ENCODE measurements at regions not wholly inside any gene's neighbourhood (a gene's known extent, or its start where the extent isn't known, plus 50 kb on each side); places are given as distances from the start of the nearest gene placed in this dataset.

- H3K36me3 ChIP-seq (ENCODE audit: control insufficient read depth in 2 of 2, insufficient read depth in 2 of 2, low read length in 2 of 2): no peaks in the 10 kb centered on the region
- no peaks in the 10 kb centered on the region for H3K9me3 ChIP-seq (ENCODE audit: control insufficient read depth in 2 of 2, low read length in 2 of 2)
- H3K4me1 ChIP-seq (ENCODE audit: control insufficient read depth in 2 of 2, insufficient read depth in 2 of 2, low read length in 2 of 2): no peaks in the 10 kb centered on the region
- H3K4me3 ChIP-seq (ENCODE audit: low read length in 2 of 2): no peak overlapping the region
- H3K9ac ChIP-seq (ENCODE audit: low read depth in 1 of 2, low read length in 2 of 2): no peak overlapping the region
- no peak overlapping the region for H3K27ac ChIP-seq (ENCODE audit: low read depth in 2 of 2, low read length in 2 of 2)
- H3K27me3 ChIP-seq (ENCODE audit: control insufficient read depth in 2 of 2, insufficient read depth in 2 of 2, low read length in 2 of 2): no peaks in the 10 kb centered on the region
Observed at GRCh38 chr2:5970347-5970746, 278.2 kb downstream of the SOX11 start.

DNA sequence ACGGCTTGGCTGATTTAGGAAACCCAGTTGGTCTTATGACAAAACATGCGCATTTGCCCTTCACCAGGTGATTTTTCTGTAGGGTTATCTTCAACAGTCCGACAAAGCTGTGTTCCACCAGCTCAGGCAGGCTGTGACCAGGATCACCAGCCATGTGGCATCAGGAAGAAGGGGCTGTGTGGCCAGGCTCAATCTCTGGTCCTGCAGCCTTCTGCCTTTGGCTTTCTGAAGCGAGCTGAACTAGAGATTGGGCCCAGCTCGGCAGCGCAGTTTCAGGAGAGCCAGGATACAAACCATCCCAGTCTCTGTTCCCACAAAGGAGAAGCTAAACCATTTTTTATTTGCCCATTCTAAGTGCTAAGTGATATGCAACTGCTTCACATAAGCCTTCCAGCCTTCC, 282.3 kb downstream of the SOX11 start:
- Histone ChIP-seq H3K4me3 (ENCODE audit: low read length in 2 of 2) (no peak overlapping the region), H3K9me3 (ENCODE audit: control insufficient read depth in 2 of 2, low read length in 2 of 2) (no peaks in the 10 kb centered on the region), H3K36me3 (ENCODE audit: control insufficient read depth in 2 of 2, insufficient read depth in 2 of 2, low read length in 2 of 2) (no peaks in the 10 kb centered on the region), H3K27ac (ENCODE audit: low read depth in 2 of 2, low read length in 2 of 2) (no peak overlapping the region), H3K4me1 (ENCODE audit: control insufficient read depth in 2 of 2, insufficient read depth in 2 of 2, low read length in 2 of 2) (no peaks in the 10 kb centered on the region), H3K27me3 (ENCODE audit: control insufficient read depth in 2 of 2, insufficient read depth in 2 of 2, low read length in 2 of 2) (no peaks in the 10 kb centered on the region), H3K9ac (ENCODE audit: low read depth in 1 of 2, low read length in 2 of 2) (no peak overlapping the region)

DNA sequence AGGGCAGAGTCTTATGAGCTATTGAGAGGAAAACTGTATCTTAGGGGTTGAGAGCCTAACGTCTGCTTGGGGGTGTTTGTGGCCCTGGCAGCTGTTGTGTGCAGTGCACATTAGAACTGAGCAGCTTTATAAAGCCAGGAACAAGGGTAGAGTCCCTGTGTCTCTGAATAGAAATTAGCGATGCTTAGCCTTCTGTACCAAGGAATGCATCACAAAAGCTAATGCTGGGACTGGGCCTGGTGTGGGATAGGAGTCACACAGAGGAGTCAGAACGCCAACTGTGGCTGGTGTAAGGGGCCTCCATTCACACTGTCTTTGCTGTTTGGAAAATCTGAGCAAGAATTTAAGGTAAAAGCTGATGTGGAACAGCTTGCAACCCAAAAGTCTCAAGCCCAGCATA, 283.2 kb downstream of the SOX11 start:
- no peak overlapping the region for H3K9ac ChIP-seq (ENCODE audit: low read depth in 1 of 2, low read length in 2 of 2)
- H3K36me3 ChIP-seq (ENCODE audit: control insufficient read depth in 2 of 2, insufficient read depth in 2 of 2, low read length in 2 of 2): no peaks in the 10 kb centered on the region
- no peak overlapping the region for H3K27ac ChIP-seq (ENCODE audit: low read depth in 2 of 2, low read length in 2 of 2)
- no peaks in the 10 kb centered on the region for H3K27me3 ChIP-seq (ENCODE audit: control insufficient read depth in 2 of 2, insufficient read depth in 2 of 2, low read length in 2 of 2)
- no peaks in the 10 kb centered on the region for H3K4me1 ChIP-seq (ENCODE audit: control insufficient read depth in 2 of 2, insufficient read depth in 2 of 2, low read length in 2 of 2)
- no peak overlapping the region for H3K4me3 ChIP-seq (ENCODE audit: low read length in 2 of 2)
- no peaks in the 10 kb centered on the region for H3K9me3 ChIP-seq (ENCODE audit: control insufficient read depth in 2 of 2, low read length in 2 of 2)

- Histone ChIP-seq H3K36me3 (ENCODE audit: control insufficient read depth in 2 of 2, insufficient read depth in 2 of 2, low read length in 2 of 2) (no peaks in the 10 kb centered on the region), H3K9me3 (ENCODE audit: control insufficient read depth in 2 of 2, low read length in 2 of 2) (no peaks in the 10 kb centered on the region), H3K27ac (ENCODE audit: low read depth in 2 of 2, low read length in 2 of 2) (no peak overlapping the region), H3K27me3 (ENCODE audit: control insufficient read depth in 2 of 2, insufficient read depth in 2 of 2, low read length in 2 of 2) (no peaks in the 10 kb centered on the region), H3K4me1 (ENCODE audit: control insufficient read depth in 2 of 2, insufficient read depth in 2 of 2, low read length in 2 of 2) (no peaks in the 10 kb centered on the region), H3K4me3 (ENCODE audit: low read length in 2 of 2) (no peak overlapping the region), H3K9ac (ENCODE audit: low read depth in 1 of 2, low read length in 2 of 2) (no peak overlapping the region)
Observed at GRCh38 chr2:5976531-5977065, 284.4 kb downstream of the SOX11 start.

DNA sequence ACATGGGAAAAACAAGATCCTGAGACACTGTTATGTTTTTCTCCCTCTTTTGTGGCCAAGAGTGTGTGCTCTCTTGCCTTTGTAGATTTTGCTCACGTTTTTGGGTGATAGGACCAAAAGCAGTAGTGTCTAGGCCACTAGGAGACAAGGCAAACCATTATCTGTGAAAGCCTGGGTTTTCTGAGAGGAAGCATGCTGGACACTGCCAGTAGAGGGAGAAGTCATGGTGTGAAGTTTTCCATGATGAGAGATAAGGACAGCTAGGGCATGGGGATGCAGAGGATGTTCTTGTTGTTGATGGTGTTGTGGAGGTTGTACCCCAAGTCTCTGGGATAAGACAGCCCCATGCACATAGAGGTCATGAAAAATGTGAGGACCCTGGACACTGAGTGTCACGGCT, 285.3 kb downstream of the SOX11 start:
- no peaks in the 10 kb centered on the region for H3K27me3 ChIP-seq (ENCODE audit: control insufficient read depth in 2 of 2, insufficient read depth in 2 of 2, low read length in 2 of 2)
- no peak overlapping the region for H3K27ac ChIP-seq (ENCODE audit: low read depth in 2 of 2, low read length in 2 of 2)
- H3K4me1 ChIP-seq (ENCODE audit: control insufficient read depth in 2 of 2, insufficient read depth in 2 of 2, low read length in 2 of 2): no peaks in the 10 kb centered on the region
- no peaks in the 10 kb centered on the region for H3K36me3 ChIP-seq (ENCODE audit: control insufficient read depth in 2 of 2, insufficient read depth in 2 of 2, low read length in 2 of 2)
- no peak overlapping the region for H3K9ac ChIP-seq (ENCODE audit: low read depth in 1 of 2, low read length in 2 of 2)
- H3K4me3 ChIP-seq (ENCODE audit: low read length in 2 of 2): no peak overlapping the region
- H3K9me3 ChIP-seq (ENCODE audit: control insufficient read depth in 2 of 2, low read length in 2 of 2): no peaks in the 10 kb centered on the region

DNA sequence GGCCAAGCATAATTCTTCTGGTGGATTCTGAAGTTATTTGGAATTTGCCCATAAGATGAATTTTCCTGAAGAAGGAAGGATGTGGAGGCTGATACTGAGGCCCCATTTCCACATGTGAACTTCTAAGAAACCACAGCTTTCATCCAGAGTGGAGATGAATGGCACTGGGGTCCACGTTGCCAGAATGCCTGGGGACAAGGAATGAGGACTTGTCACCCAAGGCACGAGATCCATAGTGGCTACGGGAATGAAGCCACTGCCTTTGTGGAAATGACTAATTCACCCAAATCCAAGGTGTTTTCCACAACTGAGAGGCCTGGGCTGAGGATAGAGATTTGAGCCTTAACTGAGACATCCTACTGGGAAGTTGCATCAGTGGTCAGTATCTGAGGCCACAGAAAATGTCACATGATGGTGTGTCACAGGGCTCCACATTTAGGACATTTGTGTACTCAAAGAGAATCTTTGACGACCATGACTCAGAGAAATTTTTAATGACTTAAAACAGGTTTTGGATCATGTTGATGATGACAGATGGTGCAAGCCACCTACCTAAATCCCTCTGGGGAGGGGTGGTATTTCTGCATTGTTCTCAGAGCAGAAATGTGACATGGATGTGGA, 286.1 kb downstream of the SOX11 start:
- H3K27me3 ChIP-seq (ENCODE audit: control insufficient read depth in 2 of 2, insufficient read depth in 2 of 2, low read length in 2 of 2): no peaks in the 10 kb centered on the region
- no peak overlapping the region for H3K27ac ChIP-seq (ENCODE audit: low read depth in 2 of 2, low read length in 2 of 2)
- no peak overlapping the region for H3K4me3 ChIP-seq (ENCODE audit: low read length in 2 of 2)
- no peaks in the 10 kb centered on the region for H3K9me3 ChIP-seq (ENCODE audit: control insufficient read depth in 2 of 2, low read length in 2 of 2)
- H3K36me3 ChIP-seq (ENCODE audit: control insufficient read depth in 2 of 2, insufficient read depth in 2 of 2, low read length in 2 of 2): no peaks in the 10 kb centered on the region
- H3K4me1 ChIP-seq (ENCODE audit: control insufficient read depth in 2 of 2, insufficient read depth in 2 of 2, low read length in 2 of 2): no peaks in the 10 kb centered on the region
- no peak overlapping the region for H3K9ac ChIP-seq (ENCODE audit: low read depth in 1 of 2, low read length in 2 of 2)

GRCh38 chr2:5980450-5981190, 288.4 kb downstream of the SOX11 start:
- no peaks in the 10 kb centered on the region for H3K4me1 ChIP-seq (ENCODE audit: control insufficient read depth in 2 of 2, insufficient read depth in 2 of 2, low read length in 2 of 2)
- H3K4me3 ChIP-seq (ENCODE audit: low read length in 2 of 2): no peak overlapping the region
- no peaks in the 10 kb centered on the region for H3K9me3 ChIP-seq (ENCODE audit: control insufficient read depth in 2 of 2, low read length in 2 of 2)
- H3K9ac ChIP-seq (ENCODE audit: low read depth in 1 of 2, low read length in 2 of 2): no peak overlapping the region
- no peak overlapping the region for H3K27ac ChIP-seq (ENCODE audit: low read depth in 2 of 2, low read length in 2 of 2)
- no peaks in the 10 kb centered on the region for H3K27me3 ChIP-seq (ENCODE audit: control insufficient read depth in 2 of 2, insufficient read depth in 2 of 2, low read length in 2 of 2)
- no peaks in the 10 kb centered on the region for H3K36me3 ChIP-seq (ENCODE audit: control insufficient read depth in 2 of 2, insufficient read depth in 2 of 2, low read length in 2 of 2)

DNA sequence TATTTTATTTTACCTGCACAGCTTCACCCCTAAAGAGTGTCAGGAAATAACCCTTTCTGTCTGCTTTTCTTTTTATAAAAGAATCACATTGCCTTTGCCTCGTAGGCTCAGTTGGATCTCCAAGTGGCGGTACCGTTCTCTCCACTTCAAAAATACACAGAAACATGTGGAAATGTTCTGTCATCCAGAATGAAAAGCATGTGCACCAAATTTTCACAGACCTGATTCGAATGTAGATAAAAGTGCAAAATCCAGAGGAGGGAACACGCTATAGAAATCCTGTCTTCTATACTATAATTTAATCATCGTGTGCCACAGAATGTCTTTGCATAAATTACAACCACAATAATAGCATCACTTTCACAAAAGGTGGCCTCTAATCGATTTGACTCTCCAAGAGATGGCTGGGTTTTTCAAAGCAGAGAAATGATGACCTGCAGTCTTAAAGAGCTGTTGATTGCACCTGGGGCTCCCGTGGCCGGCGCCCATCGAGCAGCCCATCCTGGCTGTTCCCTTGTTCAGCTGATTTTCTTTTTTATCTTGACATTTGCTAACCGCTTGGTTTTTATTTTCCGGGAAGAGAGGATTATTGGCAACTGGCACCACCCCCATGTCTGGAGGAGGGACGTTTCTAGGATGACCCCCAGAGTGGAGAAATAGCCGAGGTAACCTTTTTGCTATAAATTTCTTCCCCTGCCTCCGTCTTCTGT, 290.2 kb downstream of the SOX11 start:
- Histone ChIP-seq H3K27ac (ENCODE audit: low read depth in 2 of 2, low read length in 2 of 2) (no peak overlapping the region), H3K27me3 (ENCODE audit: control insufficient read depth in 2 of 2, insufficient read depth in 2 of 2, low read length in 2 of 2) (no peaks in the 10 kb centered on the region), H3K9ac (ENCODE audit: low read depth in 1 of 2, low read length in 2 of 2) (no peak overlapping the region), H3K9me3 (ENCODE audit: control insufficient read depth in 2 of 2, low read length in 2 of 2) (no peaks in the 10 kb centered on the region), H3K4me1 (ENCODE audit: control insufficient read depth in 2 of 2, insufficient read depth in 2 of 2, low read length in 2 of 2) (no peaks in the 10 kb centered on the region), H3K36me3 (ENCODE audit: control insufficient read depth in 2 of 2, insufficient read depth in 2 of 2, low read length in 2 of 2) (no peaks in the 10 kb centered on the region), H3K4me3 (ENCODE audit: low read length in 2 of 2) (no peak overlapping the region)

GRCh38 chr2:5982903-5983265, 290.7 kb downstream of the SOX11 start:
- H3K4me1 ChIP-seq (ENCODE audit: control insufficient read depth in 2 of 2, insufficient read depth in 2 of 2, low read length in 2 of 2): no peaks in the 10 kb centered on the region
- no peaks in the 10 kb centered on the region for H3K36me3 ChIP-seq (ENCODE audit: control insufficient read depth in 2 of 2, insufficient read depth in 2 of 2, low read length in 2 of 2)
- H3K9me3 ChIP-seq (ENCODE audit: control insufficient read depth in 2 of 2, low read length in 2 of 2): no peaks in the 10 kb centered on the region
- H3K9ac ChIP-seq (ENCODE audit: low read depth in 1 of 2, low read length in 2 of 2): no peak overlapping the region
- H3K4me3 ChIP-seq (ENCODE audit: low read length in 2 of 2): no peak overlapping the region
- H3K27ac ChIP-seq (ENCODE audit: low read depth in 2 of 2, low read length in 2 of 2): no peak overlapping the region
- H3K27me3 ChIP-seq (ENCODE audit: control insufficient read depth in 2 of 2, insufficient read depth in 2 of 2, low read length in 2 of 2): no peaks in the 10 kb centered on the region

DNA sequence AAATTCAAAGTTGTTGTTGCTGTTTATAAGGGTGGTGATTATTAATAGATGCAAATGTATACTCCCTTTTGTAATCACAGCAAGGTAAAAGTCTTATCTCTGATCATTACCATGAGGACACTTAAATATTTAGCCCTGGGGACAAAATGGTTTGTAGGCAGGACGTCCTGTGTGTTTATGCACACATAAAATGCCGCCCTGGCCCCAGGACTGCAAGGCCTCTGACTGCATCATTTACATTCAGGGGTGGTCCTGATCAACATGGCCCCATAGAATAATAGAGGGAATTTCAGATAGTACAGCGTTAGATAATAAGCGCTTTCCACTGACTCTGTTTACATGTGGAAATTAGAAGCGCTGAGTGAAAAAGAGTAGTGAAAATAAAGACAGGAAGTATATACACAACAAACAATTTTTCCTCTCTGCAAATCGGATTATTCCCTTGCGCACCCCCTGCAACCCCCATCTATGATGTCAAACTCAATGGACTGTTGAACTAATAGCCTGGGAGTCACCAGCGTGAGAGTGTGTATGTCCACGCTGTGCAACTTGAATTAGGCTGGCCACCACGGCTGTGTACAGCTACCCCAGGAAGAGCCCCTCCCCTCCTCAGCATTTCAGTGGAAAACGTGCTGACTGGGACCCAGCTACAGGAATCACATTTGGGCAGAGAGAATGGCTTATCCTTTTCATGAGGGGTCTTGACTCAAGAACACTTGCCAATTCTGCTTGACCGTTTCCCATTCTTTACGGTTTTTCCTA, 291.5 kb downstream of the SOX11 start:
- H3K9ac ChIP-seq (ENCODE audit: low read depth in 1 of 2, low read length in 2 of 2): no peak overlapping the region
- H3K9me3 ChIP-seq (ENCODE audit: control insufficient read depth in 2 of 2, low read length in 2 of 2): no peaks in the 10 kb centered on the region
- no peaks in the 10 kb centered on the region for H3K27me3 ChIP-seq (ENCODE audit: control insufficient read depth in 2 of 2, insufficient read depth in 2 of 2, low read length in 2 of 2)
- H3K4me1 ChIP-seq (ENCODE audit: control insufficient read depth in 2 of 2, insufficient read depth in 2 of 2, low read length in 2 of 2): no peaks in the 10 kb centered on the region
- H3K4me3 ChIP-seq (ENCODE audit: low read length in 2 of 2): no peak overlapping the region
- no peaks in the 10 kb centered on the region for H3K36me3 ChIP-seq (ENCODE audit: control insufficient read depth in 2 of 2, insufficient read depth in 2 of 2, low read length in 2 of 2)
- H3K27ac ChIP-seq (ENCODE audit: low read depth in 2 of 2, low read length in 2 of 2): no peak overlapping the region
